ENCODE measurements at regions not wholly inside any gene's neighbourhood (a gene's known extent, or its start where the extent isn't known, plus 50 kb on each side); places are given as distances from the start of the nearest gene placed in this dataset.

DNA sequence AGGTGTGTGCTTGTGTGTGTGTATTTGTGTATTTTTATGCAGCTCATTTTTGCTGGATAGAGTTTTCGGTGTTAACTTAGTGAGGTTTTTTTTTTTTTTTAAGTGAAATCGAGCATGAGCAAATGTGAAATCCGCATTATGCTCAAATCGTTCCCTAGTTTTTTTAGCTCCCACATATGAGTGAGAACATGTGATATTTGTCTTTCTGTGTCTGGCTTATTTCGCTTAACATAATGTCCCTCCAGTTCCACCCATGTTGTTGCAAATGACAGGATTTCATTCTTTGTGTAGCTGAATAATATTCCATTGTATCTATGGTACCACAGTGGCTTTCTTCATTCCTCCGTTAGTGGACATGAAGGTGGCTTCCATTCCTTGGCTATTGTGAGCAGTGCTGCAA lies 1103.3 kb upstream of the EEF2KMT start:
- no peak for DNase-seq (ENCODE audit: extremely low read depth, low read depth)
- TF ChIP-seq, protein P1, sequence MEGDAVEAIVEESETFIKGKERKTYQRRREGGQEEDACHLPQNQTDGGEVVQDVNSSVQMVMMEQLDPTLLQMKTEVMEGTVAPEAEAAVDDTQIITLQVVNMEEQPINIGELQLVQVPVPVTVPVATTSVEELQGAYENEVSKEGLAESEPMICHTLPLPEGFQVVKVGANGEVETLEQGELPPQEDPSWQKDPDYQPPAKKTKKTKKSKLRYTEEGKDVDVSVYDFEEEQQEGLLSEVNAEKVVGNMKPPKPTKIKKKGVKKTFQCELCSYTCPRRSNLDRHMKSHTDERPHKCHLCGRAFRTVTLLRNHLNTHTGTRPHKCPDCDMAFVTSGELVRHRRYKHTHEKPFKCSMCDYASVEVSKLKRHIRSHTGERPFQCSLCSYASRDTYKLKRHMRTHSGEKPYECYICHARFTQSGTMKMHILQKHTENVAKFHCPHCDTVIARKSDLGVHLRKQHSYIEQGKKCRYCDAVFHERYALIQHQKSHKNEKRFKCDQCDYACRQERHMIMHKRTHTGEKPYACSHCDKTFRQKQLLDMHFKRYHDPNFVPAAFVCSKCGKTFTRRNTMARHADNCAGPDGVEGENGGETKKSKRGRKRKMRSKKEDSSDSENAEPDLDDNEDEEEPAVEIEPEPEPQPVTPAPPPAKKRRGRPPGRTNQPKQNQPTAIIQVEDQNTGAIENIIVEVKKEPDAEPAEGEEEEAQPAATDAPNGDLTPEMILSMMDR (IDR thresholded peaks at IDR 0.05; ENCODE audit: low read depth, low read length), result no peak

DNA sequence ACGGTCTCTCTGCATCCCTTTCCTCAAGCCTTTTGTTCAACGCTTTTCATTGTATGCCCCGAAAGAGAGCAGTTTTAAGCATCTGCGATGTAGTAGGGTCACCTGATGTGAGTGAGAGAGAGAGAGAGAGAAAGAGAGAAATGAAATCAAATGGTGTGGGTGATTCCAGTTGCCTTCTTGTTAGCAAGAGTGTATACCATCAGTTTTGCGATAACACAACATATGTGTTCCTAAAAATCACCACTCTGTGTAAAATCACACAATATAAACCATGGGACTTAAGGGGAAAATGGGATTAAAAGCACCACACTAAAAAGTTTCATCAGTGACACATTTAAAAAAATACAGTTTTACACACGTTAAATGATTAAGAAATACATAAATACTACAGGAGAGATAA lies 1102.7 kb upstream of the EEF2KMT start:
- no peak for DNase-seq (ENCODE audit: extremely low read depth, low read depth)
- TF ChIP-seq, protein P1 (IDR thresholded peaks at IDR 0.05; ENCODE audit: low read depth, low read length), result no peak

DNA sequence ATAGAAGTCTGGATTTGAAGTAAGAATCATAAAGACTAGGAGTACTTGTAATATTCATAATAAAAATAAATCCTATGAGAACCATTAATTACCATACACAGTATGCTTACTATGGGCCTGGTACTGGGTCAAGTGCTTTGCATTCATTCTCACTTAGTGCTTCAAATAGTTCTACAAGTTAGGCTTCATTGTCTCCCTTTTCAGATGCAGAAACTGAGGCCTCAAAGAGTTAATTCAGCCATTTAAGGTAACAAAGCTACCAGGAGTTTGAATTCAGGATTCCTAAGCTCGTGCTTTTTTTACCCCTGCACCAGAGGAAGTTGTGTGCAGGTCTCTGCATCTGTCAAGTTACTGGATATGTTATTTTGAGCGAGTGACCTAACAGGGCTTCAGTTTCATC lies 1098.4 kb upstream of the EEF2KMT start:
- DNase-seq (ENCODE audit: extremely low read depth, low read depth), result no peak

DNA sequence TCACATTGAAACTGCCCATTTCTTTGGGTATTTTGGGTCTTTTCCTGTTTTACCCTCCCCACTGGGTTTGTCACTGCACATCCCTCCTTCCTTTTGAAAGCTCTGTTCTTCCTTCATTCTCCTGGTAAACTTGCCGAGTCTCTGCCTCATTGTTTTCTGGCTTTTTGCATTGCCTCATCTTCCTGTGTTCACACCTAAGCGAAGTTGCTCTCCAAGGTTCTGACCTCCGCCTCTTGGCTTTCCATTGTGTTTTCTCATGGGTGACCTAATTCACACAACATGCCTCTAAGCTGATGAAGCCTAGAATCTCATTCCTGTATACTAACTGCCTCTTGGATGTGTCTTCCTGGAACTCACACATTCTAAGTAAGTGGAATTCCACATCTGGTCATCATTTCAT lies 1096.1 kb upstream of the EEF2KMT start:
- TF ChIP-seq, protein P1 (IDR thresholded peaks at IDR 0.05; ENCODE audit: low read depth, low read length), result no peak
- DNase-seq (ENCODE audit: extremely low read depth, low read depth), result no peak

More for the DNA sequence above, 1098.4 kb upstream of the EEF2KMT start:
- TF ChIP-seq, protein P1 (IDR thresholded peaks at IDR 0.05; ENCODE audit: low read depth, low read length), result no peak

DNA sequence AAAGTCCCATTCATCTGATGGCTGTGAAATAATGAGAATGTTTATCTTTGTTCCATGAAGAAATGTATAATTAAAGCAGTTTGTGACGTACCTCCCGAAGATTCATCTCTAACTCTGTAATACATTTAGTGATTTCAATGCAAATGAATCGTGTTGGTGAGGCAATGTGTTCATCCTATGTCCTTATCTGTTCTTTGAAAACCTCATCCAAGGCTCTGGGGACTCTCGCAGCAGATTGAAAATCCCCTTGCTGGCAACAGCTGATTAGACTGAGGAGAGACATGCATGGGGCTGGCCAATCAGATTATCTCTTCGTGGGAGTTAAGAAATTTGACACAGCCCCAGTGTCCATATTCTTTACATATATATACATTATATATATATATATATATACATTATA lies 1095.4 kb upstream of the EEF2KMT start:
- TF ChIP-seq, protein P1 (IDR thresholded peaks at IDR 0.05; ENCODE audit: low read depth, low read length), result no peak
- no peak for DNase-seq (ENCODE audit: extremely low read depth, low read depth)

DNA sequence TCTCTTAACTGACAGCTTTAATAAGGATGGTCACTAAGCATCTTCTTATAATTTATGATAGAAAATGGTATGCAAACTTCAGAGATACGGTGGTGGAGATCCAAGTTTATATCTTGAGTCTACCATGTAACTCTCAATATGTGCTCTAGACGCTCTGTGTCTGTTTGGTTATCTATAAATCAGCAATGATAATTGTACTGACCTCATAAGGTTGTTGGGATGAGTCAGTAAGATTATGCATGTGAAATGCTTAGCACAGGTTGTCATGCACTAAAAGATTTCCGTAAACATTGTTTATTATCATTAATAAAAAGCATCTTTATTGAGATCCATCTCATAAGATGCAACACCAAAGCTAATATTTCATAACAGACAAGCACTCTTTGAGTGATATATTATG lies 1094.9 kb upstream of the EEF2KMT start:
- TF ChIP-seq, protein P1 (IDR thresholded peaks at IDR 0.05; ENCODE audit: low read depth, low read length), result no peak
- DNase-seq (ENCODE audit: extremely low read depth, low read depth), result no peak

DNA sequence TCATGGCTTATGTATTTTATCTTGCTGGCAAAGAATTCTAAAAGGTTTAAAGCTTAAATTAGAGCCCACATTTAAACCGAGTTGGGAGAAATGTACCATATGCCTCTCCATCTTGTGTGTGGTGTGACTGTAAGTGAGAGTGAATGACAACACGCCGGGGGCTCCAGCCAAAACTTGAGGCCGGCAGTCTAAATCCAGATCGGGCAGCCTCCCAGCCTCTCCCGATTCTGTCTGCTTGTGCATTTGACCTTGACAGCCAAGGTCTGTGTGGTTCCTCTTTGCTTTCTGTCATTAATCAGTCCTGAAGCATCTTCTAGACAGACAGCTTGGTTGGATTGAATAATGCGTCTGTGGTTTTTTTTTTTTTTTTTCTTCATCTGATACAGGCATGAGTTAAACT lies 1093.2 kb upstream of the EEF2KMT start:
- TF ChIP-seq, protein P1 (IDR thresholded peaks at IDR 0.05; ENCODE audit: low read depth, low read length), result no peak
- DNase-seq (ENCODE audit: extremely low read depth, low read depth), result no peak
